D721Med (cell line): ENCODE measurements at regions not wholly inside any gene's neighbourhood (a gene's known extent, or its start where the extent isn't known, plus 50 kb on each side); places are given as distances from the start of the nearest gene placed in this dataset.

Experiments
- DNase-seq: peaks from one replicate; pipeline ENCODE4 v3.0.0; 2011; ENCODE audit warnings: low spot score; ENCODE audit not compliant: insufficient read length
- FAIRE-seq: peaks from 2 replicates; lab custom pipeline; 2011; peaks lifted over from hg19 to GRCh38; lab: Jason Lieb, UNC
- TF ChIP-seq, protein P1 (sequence below): IDR thresholded peaks from 2 replicates; pipeline ENCODE4 v1.5.1; 2012; ENCODE audit warnings: mild to moderate bottlenecking, control low read depth; ENCODE audit not compliant: insufficient read depth; ENCODE audit errors: missing control alignments

DNA sequence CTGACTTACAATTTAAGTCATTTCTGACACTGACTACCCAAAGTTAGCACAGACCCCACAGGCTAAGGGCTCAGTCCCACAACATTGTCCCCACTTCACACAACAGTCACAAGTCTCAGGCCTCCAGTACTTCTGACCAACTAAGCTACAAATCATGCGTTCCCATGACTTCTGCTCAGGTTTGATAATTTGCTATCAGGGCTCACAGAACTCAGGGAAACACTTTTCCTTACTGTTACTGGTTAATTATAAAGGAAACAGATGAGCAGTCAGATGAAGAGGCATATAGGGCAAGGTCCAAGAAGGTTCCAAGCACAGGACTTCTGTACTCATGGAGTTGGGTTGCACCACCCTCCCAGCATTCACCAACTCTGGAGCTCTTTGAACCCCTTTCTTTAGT is 151.2 kb upstream of the TNR start:
- FAIRE-seq, result no peak
- TF ChIP-seq, protein P1, sequence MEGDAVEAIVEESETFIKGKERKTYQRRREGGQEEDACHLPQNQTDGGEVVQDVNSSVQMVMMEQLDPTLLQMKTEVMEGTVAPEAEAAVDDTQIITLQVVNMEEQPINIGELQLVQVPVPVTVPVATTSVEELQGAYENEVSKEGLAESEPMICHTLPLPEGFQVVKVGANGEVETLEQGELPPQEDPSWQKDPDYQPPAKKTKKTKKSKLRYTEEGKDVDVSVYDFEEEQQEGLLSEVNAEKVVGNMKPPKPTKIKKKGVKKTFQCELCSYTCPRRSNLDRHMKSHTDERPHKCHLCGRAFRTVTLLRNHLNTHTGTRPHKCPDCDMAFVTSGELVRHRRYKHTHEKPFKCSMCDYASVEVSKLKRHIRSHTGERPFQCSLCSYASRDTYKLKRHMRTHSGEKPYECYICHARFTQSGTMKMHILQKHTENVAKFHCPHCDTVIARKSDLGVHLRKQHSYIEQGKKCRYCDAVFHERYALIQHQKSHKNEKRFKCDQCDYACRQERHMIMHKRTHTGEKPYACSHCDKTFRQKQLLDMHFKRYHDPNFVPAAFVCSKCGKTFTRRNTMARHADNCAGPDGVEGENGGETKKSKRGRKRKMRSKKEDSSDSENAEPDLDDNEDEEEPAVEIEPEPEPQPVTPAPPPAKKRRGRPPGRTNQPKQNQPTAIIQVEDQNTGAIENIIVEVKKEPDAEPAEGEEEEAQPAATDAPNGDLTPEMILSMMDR, result no peak
- DNase-seq, result no peak

DNA sequence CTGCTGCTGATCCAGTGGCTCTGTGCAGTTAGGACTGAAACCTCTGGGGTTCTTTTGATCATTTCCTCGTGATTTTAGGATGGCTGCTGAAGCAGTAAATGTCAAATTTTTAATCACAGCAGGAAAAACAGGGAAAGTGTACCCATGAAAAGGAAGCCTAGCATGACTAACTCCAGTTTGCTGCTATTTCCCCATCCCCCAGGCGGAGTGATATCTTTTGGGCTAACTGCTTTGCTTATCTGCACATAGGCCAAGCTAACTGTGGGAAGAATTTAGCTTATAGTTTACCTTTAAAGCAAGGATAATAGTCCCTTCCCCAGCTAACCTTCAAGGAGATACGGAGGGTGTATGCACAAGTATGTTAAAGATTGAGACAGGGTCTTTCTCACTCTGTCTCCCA is 149.8 kb upstream of the TNR start:
- FAIRE-seq, result no peak
- DNase-seq, result no peak
- TF ChIP-seq, protein P1, result no peak

DNA sequence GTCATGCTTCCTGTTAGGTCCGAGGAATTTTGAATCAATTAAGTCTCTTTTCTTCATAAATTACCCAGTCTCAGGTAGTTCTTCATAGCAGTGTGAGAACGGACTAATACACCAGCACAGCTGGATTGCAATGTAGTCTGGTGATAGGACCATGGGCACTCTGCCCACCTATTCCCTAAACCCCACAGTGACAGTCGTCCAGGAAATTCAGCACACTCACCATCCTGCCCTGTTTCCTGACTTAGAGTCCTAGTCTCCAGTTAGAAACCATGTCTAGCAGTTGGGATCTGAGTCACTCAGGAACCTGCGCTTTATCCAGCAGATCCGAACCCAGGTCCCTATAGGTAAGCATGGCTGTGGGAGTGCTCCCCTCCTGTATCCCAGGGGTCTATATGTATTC is 149.3 kb upstream of the TNR start:
- TF ChIP-seq, protein P1, result no peak
- FAIRE-seq (no peak), DNase-seq (no peak)

DNA sequence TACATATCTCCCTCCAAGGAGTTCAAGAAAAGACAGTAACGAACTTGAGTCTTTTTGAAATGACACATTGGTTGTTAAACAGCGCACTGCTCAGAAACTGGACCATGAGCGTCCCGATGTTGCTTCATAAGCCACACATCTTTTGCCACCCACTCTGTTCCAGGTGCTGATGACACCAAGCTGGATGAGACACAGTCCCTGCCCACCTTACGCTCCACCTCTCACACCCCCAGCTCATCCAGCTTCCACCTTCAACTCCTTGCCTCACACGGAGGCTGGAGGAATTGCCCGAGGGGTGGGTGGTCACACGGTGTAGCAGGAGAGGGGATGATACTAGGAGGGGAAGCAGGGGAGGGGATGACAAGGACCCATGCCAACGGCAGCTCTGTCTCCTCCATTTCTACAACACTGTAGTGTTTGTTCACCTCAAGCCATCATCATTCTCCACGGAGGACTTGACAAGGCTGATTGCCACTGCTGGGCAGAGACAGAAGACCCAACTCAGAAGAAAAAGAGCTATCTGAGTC is 148.5 kb upstream of the TNR start:
- DNase-seq (no peak), FAIRE-seq (no peak)
- TF ChIP-seq, protein P1, result no peak

DNA sequence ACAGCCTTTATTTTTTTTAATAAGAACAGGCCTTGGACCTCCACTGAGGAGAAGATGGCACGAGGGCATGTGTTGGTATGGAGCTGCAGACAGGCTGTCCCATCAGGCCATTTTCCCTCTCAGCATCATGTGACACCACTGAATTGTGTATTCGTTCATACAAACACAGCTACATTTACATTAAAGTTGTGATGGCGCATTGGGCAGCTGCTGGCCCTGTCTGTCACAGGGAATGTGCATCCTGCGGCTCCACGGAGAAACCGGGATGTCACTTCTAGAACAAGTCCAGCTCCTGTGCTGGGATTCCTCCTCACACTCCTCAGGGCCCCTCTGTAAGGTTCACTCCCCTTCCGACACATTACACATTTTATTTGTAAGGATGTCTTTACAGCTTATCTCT is 147.6 kb upstream of the TNR start:
- FAIRE-seq, result no peak
- TF ChIP-seq, protein P1, result no peak
- no peak for DNase-seq

DNA sequence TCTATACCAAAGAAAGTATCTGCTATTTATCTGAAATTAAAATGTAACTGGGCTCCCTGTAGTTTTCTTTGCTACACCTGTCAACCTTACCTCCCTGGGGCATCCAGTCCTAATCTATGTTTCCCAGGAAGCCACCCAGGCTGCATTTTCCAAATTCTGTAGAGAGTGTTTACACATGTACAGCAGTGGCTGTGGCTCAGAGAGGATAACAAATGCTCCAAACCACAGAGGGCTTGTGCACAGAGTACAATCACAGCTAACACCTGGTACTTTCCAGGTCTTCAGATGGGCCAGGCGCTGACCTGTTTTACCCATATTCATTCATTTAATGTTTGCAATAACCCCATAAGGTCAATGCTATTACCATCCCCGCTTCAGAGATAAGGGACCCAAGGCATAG is 146.5 kb upstream of the TNR start:
- TF ChIP-seq, protein P1, result no peak
- FAIRE-seq (no peak), DNase-seq (no peak)

DNA sequence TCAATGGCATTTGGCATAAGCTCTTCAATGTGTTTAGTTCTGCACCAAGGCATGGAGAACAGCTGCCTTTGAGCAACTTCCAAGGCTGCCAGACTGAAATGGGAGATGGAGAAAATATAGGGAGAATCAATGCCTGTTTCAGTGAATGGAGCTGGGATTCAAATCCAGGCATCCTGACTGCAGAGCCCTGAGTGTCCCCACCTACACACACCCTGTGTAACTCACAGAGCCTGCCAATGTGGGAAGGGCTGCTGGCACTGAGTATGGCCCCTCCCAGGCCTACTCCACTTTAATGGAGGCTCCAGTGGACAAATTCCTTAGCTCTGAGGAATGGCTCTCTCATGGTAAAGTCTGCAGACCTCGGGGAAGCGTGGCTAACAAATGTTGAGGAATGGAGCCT is 145.6 kb upstream of the TNR start:
- TF ChIP-seq, protein P1, result no peak
- no peak for FAIRE-seq
- DNase-seq, result no peak
